Progenitor cell of endocrine pancreas (in vitro differentiated cells): ENCODE measurements at regions not wholly inside any gene's neighbourhood (a gene's known extent, or its start where the extent isn't known, plus 50 kb on each side); places are given as distances from the start of the nearest gene placed in this dataset.

ENCODE experiments used
- DNase-seq: peaks from one replicate; pipeline ENCODE4 v3.0.0; 2021; ENCODE audit warnings: low spot score; ENCODE audit not compliant: unreplicated experiment
- H3K27ac Mint-ChIP-seq: 2 replicates; pipeline ENCODE4 v1.8.0; 2021; ENCODE audit warnings: mild to moderate bottlenecking, moderate library complexity, mixed read lengths
- H3K27me3 Mint-ChIP-seq: 2 replicates; pipeline ENCODE4 v1.8.0; 2021; ENCODE audit warnings: mixed read lengths
- H3K36me3 Mint-ChIP-seq: 2 replicates; pipeline ENCODE4 v1.8.0; 2022; ENCODE audit warnings: mixed read lengths; ENCODE audit not compliant: insufficient read depth
- H3K4me1 Mint-ChIP-seq: 2 replicates; pipeline ENCODE4 v1.8.0; 2021; ENCODE audit warnings: low read depth, mixed read lengths
- H3K4me3 Mint-ChIP-seq: 2 replicates; pipeline ENCODE4 v1.8.0; 2021; ENCODE audit warnings: low read depth, mild to moderate bottlenecking, moderate library complexity, mixed read lengths
- H3K9me3 Mint-ChIP-seq: 2 replicates; pipeline ENCODE4 v1.8.0; 2021; ENCODE audit warnings: low read depth, mixed read lengths
- CTCF ChIP-seq: fragments of 200-600 bp; sonication (generic); IDR thresholded peaks from one replicate; pipeline ENCODE4 v1.5.0; 2021; ENCODE audit warnings: antibody characterized with exemption, mild to moderate bottlenecking; ENCODE audit not compliant: unreplicated experiment

- DNase-seq: no peak
- peaks cover 3% of the 10 kb centered on the region for H3K9me3 Mint-ChIP-seq
- no peaks in the 10 kb centered on the region for H3K27me3 Mint-ChIP-seq
- no peaks in the 10 kb centered on the region for H3K4me1 Mint-ChIP-seq
- no peak overlapping the region for H3K4me3 Mint-ChIP-seq
- no peaks in the 10 kb centered on the region for H3K36me3 Mint-ChIP-seq
- TF ChIP-seq CTCF: no peak
- H3K27ac Mint-ChIP-seq: no peak overlapping the region
Observed at GRCh38 chr6:142601427-142601826, 299.6 kb downstream of the ADGRG6 start.

- no peaks in the 10 kb centered on the region for H3K4me1 Mint-ChIP-seq
- no peak for TF ChIP-seq CTCF
- H3K36me3 Mint-ChIP-seq: no peaks in the 10 kb centered on the region
- peaks cover 3% of the 10 kb centered on the region for H3K9me3 Mint-ChIP-seq
- no peak for DNase-seq
- no peaks in the 10 kb centered on the region for H3K27me3 Mint-ChIP-seq
- no peak overlapping the region for H3K27ac Mint-ChIP-seq
- no peak overlapping the region for H3K4me3 Mint-ChIP-seq
Observed at GRCh38 chr6:142602972-142603371, 301.2 kb downstream of the ADGRG6 start.

GRCh38 chr6:142605922-142606485 lies 304.2 kb downstream of the ADGRG6 start:
- Mint-ChIP-seq H3K36me3 (no peaks in the 10 kb centered on the region), H3K27ac (no peak overlapping the region), H3K9me3 (peaks cover 3% of the 10 kb centered on the region), H3K4me3 (no peak overlapping the region), H3K27me3 (no peaks in the 10 kb centered on the region), H3K4me1 (no peaks in the 10 kb centered on the region)
- DNase-seq: no peak
- TF ChIP-seq CTCF: no peak

DNA sequence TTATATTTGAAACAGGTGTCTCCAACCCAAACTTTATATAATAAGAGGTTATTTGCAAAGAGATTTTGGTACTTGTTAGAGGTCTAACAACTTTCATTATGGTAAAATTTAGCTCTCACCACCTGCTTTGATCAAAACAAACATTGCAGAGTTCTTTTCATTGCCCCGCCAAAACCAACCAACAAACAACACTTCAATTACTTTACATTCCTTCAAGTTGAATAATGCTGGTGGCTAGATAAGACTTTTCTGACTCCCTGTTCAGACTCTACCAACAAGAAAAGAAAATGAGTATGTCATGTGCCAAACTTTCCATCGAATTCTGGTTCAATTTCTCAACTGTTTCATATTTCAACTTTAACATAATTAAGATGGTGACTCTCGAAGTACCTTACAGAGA lies 311.1 kb downstream of the ADGRG6 start:
- H3K36me3 Mint-ChIP-seq: peaks cover 1% of the 10 kb centered on the region
- peaks cover 8% of the 10 kb centered on the region for H3K4me1 Mint-ChIP-seq
- no peak overlapping the region for H3K4me3 Mint-ChIP-seq
- no peak for DNase-seq
- no peak overlapping the region for H3K27ac Mint-ChIP-seq
- peaks cover 3% of the 10 kb centered on the region for H3K27me3 Mint-ChIP-seq
- peaks cover 9% of the 10 kb centered on the region for H3K9me3 Mint-ChIP-seq
- TF ChIP-seq CTCF: no peak

- Mint-ChIP-seq H3K4me3 (no peak overlapping the region), H3K27me3 (peaks cover 6% of the 10 kb centered on the region), H3K4me1 (peaks cover 8% of the 10 kb centered on the region), H3K9me3 (peaks cover 9% of the 10 kb centered on the region), H3K36me3 (peaks cover 1% of the 10 kb centered on the region), H3K27ac (no peak overlapping the region)
- DNase-seq: no peak
- TF ChIP-seq CTCF: no peak
Observed at GRCh38 chr6:142613981-142614380, 312.2 kb downstream of the ADGRG6 start.
